CD4-positive, alpha-beta T cell treated with Interleukin-12 subunit alpha and Interleukin-12 subunit beta, for 1 hour (primary cell): ENCODE measurements at regions not wholly inside any gene's neighbourhood (a gene's known extent, or its start where the extent isn't known, plus 50 kb on each side); places are given as distances from the start of the nearest gene placed in this dataset.
"Not testable (repeated sequence)": the region's sequence is repeated elsewhere in the genome, so short reads cannot be mapped to it uniquely, and the experiment has no call there.

Experiments used
- DNase-seq: peaks from one replicate; pipeline ENCODE4 v3.0.0-alpha.2; 2020

GRCh38 chrX:74063426-74064155, 211.1 kb upstream of the XIST start:
- DNase-seq, result no peak

GRCh38 chrX:74061879-74062278, 209.4 kb upstream of the XIST start:
- DNase-seq, result no peak

GRCh38 chrX:74049126-74049525, 196.6 kb upstream of the XIST start:
- DNase-seq, result no peak

GRCh38 chrX:74034066-74034465, 181.6 kb upstream of the XIST start:
- DNase-seq, result not testable (repeated sequence)

DNA sequence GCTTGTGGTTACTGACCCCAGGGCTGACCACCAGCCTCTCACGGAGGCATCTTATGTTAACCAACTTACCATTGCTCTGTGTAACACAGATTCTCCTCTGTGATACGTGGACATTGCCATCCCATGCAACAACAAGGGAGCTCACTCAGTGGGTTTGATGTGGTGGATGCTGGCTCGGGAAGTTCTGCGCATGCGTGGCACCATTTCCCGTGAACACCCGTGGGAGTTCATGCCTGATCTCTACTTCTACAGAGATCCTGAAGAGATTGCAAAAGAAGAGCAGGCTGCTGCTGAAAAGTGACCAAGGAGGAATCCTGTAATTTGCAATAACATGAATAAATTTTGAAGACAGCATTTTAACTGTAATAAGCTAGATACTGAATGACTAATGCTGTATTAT, 179.0 kb upstream of the XIST start:
- not testable (repeated sequence) for DNase-seq

DNA sequence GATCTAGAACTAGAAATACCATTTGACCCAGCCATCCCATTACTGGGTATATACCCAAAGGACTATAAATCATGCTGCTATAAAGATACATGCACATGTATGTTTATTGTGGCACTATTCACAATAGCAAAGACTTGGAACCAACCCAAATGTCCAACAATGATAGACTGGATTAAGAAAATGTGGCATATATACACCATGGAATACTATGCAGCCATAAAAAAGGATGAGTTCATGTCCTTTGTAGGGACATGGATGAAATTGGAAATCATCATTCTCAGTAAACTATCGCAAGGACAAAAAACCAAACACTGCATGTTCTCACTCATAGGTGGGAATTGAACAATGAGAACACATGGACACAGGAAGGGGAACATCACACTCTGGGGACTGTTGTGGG, 178.3 kb upstream of the XIST start:
- not testable (repeated sequence) for DNase-seq

- DNase-seq, result not testable (repeated sequence)
Measured at GRCh38 chrX:74025145-74025544, 172.6 kb upstream of the XIST start.

DNA sequence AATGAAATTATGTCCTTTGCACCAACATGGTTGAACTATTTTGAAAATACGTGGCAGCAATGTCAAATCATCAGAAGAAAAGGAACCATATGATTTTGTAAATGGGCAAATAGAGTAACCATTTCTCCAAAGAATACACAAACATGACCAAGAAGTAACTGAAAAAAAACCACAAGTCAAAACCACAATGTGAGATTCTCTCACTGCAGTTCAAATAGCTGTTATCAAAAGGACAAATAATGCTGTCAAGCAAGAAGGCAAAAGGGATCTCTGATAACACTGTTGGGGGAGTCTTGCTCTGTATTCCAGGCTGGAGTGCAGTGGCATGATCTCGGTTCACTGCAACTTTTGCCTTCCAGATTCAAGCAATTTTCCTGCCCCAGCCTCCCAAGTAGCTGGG, 170.7 kb upstream of the XIST start:
- no peak for DNase-seq

- DNase-seq, result no peak
Measured at GRCh38 chrX:74018253-74018652, 165.7 kb upstream of the XIST start.

GRCh38 chrX:74015379-74016019, 163.0 kb upstream of the XIST start:
- peak; percentile 65 for DNase-seq

GRCh38 chrX:74009041-74009440, 156.5 kb upstream of the XIST start:
- no peak for DNase-seq

GRCh38 chrX:73992019-73992418, 139.5 kb upstream of the XIST start:
- DNase-seq, result no peak

GRCh38 chrX:73987166-73987565, 134.7 kb upstream of the XIST start:
- no peak for DNase-seq

DNA sequence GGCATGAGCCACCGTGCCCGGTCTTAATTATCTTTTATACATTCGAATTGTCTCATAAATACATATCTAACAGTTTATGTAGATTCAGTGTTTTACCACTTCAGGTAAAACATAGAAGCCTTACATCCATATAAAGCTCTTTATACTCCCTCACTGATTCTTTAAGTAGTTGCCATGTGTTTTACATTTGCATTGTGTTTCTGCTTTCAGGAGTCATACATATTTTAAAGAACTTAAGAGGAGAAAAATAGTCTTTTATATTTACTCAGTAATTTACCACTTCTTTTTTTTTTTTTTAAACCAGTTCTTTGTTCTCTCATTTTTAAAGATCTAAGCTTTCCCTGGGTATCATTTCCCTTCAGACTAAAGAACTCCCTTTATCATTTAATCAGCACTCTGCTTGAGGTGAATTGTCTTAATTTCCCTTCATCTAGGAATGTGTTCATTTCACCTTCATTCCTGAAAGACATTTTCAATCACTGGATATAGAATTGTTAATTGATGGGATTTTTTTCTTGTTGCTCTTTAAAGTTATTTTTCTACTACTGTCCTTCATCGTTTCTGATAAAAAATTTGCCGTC, 127.1 kb upstream of the XIST start:
- no peak for DNase-seq

DNA sequence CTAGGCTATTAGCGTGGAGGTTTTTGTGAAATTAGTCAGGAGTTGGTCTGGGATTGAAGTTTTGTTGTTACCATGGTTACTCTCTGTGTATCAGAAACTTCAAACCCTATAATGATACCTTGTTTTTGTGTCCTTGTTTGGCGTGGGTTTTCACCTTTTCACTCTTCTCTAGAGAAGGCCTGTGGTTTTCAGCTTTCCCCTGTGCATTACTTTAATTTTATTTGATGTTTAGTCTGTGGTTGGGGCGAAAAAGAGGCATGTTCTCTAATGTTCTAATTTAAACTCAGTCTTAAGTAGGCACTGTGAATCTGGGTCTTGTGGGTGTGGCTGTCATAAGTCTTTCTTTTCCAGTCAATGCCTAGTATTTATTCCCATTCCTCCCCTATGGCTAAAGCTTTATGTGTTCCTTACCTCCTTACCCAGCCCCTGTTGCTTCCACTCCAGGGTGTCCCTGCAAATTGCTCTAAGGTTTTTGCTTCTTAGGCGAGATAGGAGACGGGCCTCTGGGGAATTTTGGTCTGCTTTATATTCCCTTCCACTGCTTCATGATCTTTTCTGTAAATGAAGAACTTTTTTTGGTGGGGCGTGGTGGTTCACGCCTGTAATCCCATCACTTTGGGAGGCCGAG, 125.1 kb upstream of the XIST start:
- DNase-seq, result peak; percentile 68

DNA sequence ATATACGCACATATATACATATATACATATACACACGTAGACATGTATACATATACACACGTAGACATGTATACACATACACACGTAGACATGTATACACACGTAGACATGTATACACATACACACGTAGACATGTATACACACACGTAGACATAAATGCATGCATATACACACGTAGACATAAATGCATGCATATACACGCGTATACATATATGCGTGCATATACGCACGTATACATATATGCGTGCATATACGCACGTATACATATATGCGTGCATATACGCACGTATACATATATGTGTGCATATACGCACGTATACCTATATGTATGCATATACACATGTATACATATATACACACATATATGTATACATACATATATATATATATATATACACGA, 114.9 kb upstream of the XIST start:
- DNase-seq, result not testable (repeated sequence)

- no peak for DNase-seq
Measured at GRCh38 chrX:73965833-73966232, 113.3 kb upstream of the XIST start.

GRCh38 chrX:73964579-73964978, 112.1 kb upstream of the XIST start:
- DNase-seq, result no peak

DNA sequence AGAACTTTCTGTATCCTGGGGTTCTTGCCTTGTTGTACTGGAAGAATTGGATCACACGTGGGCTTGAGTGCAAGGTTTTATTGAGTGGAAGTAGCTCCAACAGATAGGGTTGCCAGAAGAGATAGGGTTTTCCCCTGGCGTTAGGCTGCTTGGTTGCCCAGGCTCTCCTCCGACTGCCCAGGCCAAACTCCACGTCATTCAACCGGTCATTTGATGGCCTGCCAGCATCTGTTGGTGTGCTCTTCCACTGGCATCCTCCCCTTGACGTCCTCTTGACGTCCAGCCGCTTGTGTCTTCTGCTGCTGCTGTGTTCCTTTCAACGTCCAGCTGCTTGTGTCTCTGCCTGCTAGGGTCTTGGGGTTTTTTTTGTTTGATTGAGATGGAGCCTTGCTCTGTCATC, 111.2 kb upstream of the XIST start:
- DNase-seq, result no peak

- no peak for DNase-seq
Measured at GRCh38 chrX:73962948-73963347, 110.4 kb upstream of the XIST start.

- DNase-seq, result not testable (repeated sequence)
Measured at GRCh38 chrX:73961867-73962266, 109.4 kb upstream of the XIST start.

GRCh38 chrX:73944563-73944908, 92.0 kb upstream of the XIST start:
- DNase-seq, result no peak

- peak; percentile 87 for DNase-seq
Measured at GRCh38 chrX:73943693-73944562, 91.4 kb upstream of the XIST start.
